C4-2B (cell line): ENCODE measurements at regions not wholly inside any gene's neighbourhood (a gene's known extent, or its start where the extent isn't known, plus 50 kb on each side); places are given as distances from the start of the nearest gene placed in this dataset.

Source experiments
- ZFX ChIP-seq: fragments of 450-650 bp; IDR thresholded peaks from 2 replicates; pipeline ENCODE4 v1.6.1; 2017
- TF ChIP-seq, protein P1 (sequence below): fragments of 450-650 bp; conservative IDR thresholded peaks from 2 replicates; pipeline ENCODE4 v1.5.1; 2017; ENCODE audit warnings: mild to moderate bottlenecking

- TF ChIP-seq, protein P1, sequence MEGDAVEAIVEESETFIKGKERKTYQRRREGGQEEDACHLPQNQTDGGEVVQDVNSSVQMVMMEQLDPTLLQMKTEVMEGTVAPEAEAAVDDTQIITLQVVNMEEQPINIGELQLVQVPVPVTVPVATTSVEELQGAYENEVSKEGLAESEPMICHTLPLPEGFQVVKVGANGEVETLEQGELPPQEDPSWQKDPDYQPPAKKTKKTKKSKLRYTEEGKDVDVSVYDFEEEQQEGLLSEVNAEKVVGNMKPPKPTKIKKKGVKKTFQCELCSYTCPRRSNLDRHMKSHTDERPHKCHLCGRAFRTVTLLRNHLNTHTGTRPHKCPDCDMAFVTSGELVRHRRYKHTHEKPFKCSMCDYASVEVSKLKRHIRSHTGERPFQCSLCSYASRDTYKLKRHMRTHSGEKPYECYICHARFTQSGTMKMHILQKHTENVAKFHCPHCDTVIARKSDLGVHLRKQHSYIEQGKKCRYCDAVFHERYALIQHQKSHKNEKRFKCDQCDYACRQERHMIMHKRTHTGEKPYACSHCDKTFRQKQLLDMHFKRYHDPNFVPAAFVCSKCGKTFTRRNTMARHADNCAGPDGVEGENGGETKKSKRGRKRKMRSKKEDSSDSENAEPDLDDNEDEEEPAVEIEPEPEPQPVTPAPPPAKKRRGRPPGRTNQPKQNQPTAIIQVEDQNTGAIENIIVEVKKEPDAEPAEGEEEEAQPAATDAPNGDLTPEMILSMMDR: no peak
- no peak for TF ChIP-seq ZFX
Observed at GRCh38 chr7:16967300-16967811, 85.6 kb upstream of the AGR3 start.
